WTC11 (cell line): ENCODE measurements at regions not wholly inside any gene's neighbourhood (a gene's known extent, or its start where the extent isn't known, plus 50 kb on each side); places are given as distances from the start of the nearest gene placed in this dataset.

ENCODE experiments used
- ATAC-seq: fragments of 200-7000 bp; cut with Tn5 transposase; 2 replicates; pipeline ENCODE4 v1.10.0; 2021; ENCODE audit warnings: mild to moderate bottlenecking, moderate library complexity
- CTCF ChIA-PET: fragments of 300-600 bp; sonication (Branson Sonifier 250); formaldehyde crosslinking; loops from one replicate; lab custom pipeline; 2021; ENCODE audit warnings: antibody characterized with exemption; lab: Charles Lee
- POLR2A ChIA-PET: fragments of 350-600 bp; sonication (Branson Sonifier 250); formaldehyde crosslinking; loops from one replicate; lab custom pipeline; 2021; ENCODE audit warnings: antibody characterized with exemption; lab: Charles Lee
- DNase-seq: peaks from one replicate; pipeline ENCODE4 v3.0.0; 2021; ENCODE audit warnings: low spot score
- H3K27ac Mint-ChIP-seq: 2 replicates; pipeline ENCODE4 v1.8.0; 2021; ENCODE audit warnings: mixed read lengths
- H3K27me3 Mint-ChIP-seq: 2 replicates; pipeline ENCODE4 v1.8.0; 2021; ENCODE audit warnings: low read depth, mild to moderate bottlenecking, moderate library complexity, mixed read lengths
- H3K36me3 Mint-ChIP-seq: 2 replicates; pipeline ENCODE4 v1.8.0; 2021; ENCODE audit warnings: mixed read lengths
- H3K4me1 Mint-ChIP-seq: 2 replicates; pipeline ENCODE4 v1.8.0; 2022; ENCODE audit warnings: mixed read lengths
- H3K4me3 Mint-ChIP-seq: 2 replicates; pipeline ENCODE4 v1.8.0; 2021; ENCODE audit warnings: mild to moderate bottlenecking, moderate library complexity, mixed read lengths
- H3K9me3 Mint-ChIP-seq: 2 replicates; pipeline ENCODE4 v1.8.0; 2021; ENCODE audit warnings: mixed read lengths
- CREB1 ChIP-seq: sonication (generic); formaldehyde crosslinking; IDR thresholded peaks from 2 replicates; pipeline ENCODE4 v1.8.0; 2023; ENCODE audit warnings: mild to moderate bottlenecking, missing genetic modification reagents
- ELF4 ChIP-seq: sonication (generic); formaldehyde crosslinking; IDR thresholded peaks from 2 replicates; pipeline ENCODE4 v1.8.1; 2022; ENCODE audit warnings: low read depth, mild to moderate bottlenecking, moderate library complexity, missing genetic modification reagents
- ERG ChIP-seq: fragments of 250-450 bp; sonication (Bioruptor Pico); IDR thresholded peaks from 2 replicates; pipeline ENCODE4 v1.8.0; 2021; ENCODE audit warnings: mild to moderate bottlenecking
- FOXP1 ChIP-seq: sonication (generic); formaldehyde crosslinking; IDR thresholded peaks from 2 replicates; pipeline ENCODE4 v1.8.0; 2022; ENCODE audit warnings: missing genetic modification reagents, mild to moderate bottlenecking, moderate library complexity, borderline replicate concordance
- HMGA2 ChIP-seq: fragments of 250-450 bp; sonication (Bioruptor Pico); IDR thresholded peaks from 2 replicates; pipeline ENCODE4 v1.4.0; 2021; ENCODE audit warnings: mild to moderate bottlenecking, moderate library complexity
- HMGXB4 ChIP-seq: sonication (generic); formaldehyde crosslinking; IDR thresholded peaks from 2 replicates; pipeline ENCODE4 v1.8.1; 2023; ENCODE audit warnings: mild to moderate bottlenecking, moderate library complexity, missing genetic modification reagents
- KAT7 ChIP-seq: sonication (generic); formaldehyde crosslinking; IDR thresholded peaks from 2 replicates; pipeline ENCODE4 v1.8.1; 2023; ENCODE audit warnings: missing genetic modification reagents, mild to moderate bottlenecking, borderline replicate concordance
- MLX ChIP-seq: sonication (generic); formaldehyde crosslinking; IDR thresholded peaks from 2 replicates; pipeline ENCODE4 v1.8.1; 2023; ENCODE audit warnings: mild to moderate bottlenecking, missing genetic modification reagents, moderate library complexity
- NR1H2 ChIP-seq: sonication (generic); formaldehyde crosslinking; IDR thresholded peaks from 2 replicates; pipeline ENCODE4 v1.9.0; 2021; ENCODE audit warnings: mild to moderate bottlenecking, moderate library complexity, missing genetic modification reagents
- RELA ChIP-seq: sonication (generic); formaldehyde crosslinking; IDR thresholded peaks from 2 replicates; pipeline ENCODE4 v1.8.1; 2022; ENCODE audit warnings: missing genetic modification reagents, mild to moderate bottlenecking, borderline replicate concordance
- SMAD3 ChIP-seq: sonication (generic); formaldehyde crosslinking; IDR thresholded peaks from 2 replicates; pipeline ENCODE4 v1.8.0; 2022; ENCODE audit warnings: missing genetic modification reagents, mild to moderate bottlenecking, borderline replicate concordance
- ZNF232 ChIP-seq: sonication (generic); formaldehyde crosslinking; IDR thresholded peaks from 2 replicates; pipeline ENCODE4 v1.8.0; 2022; ENCODE audit warnings: mild to moderate bottlenecking, missing genetic modification reagents
- ZNF263 ChIP-seq: sonication (generic); formaldehyde crosslinking; IDR thresholded peaks from 2 replicates; pipeline ENCODE4 v1.8.1; 2022; ENCODE audit warnings: low read depth, mild to moderate bottlenecking, moderate library complexity, missing genetic modification reagents
- ZNF281 ChIP-seq: sonication (generic); formaldehyde crosslinking; IDR thresholded peaks from 2 replicates; pipeline ENCODE4 v1.8.0; 2023; ENCODE audit warnings: mild to moderate bottlenecking, missing genetic modification reagents
- ZNF317 ChIP-seq: sonication (generic); formaldehyde crosslinking; IDR thresholded peaks from 2 replicates; pipeline ENCODE4 v1.8.1; 2023; ENCODE audit warnings: low read depth, mild to moderate bottlenecking, moderate library complexity, missing genetic modification reagents, borderline replicate concordance
- ZNF416 ChIP-seq: fragments of 250-450 bp; sonication (Bioruptor Pico); IDR thresholded peaks from 2 replicates; pipeline ENCODE4 v1.9.0; 2021; ENCODE audit warnings: mild to moderate bottlenecking, inconsistent platforms
- ZNF425 ChIP-seq: fragments of 250-450 bp; sonication (Bioruptor Pico); conservative IDR thresholded peaks from 2 replicates; pipeline ENCODE4 v1.9.0; 2021; ENCODE audit warnings: mild to moderate bottlenecking

GRCh38 chr9:97763874-97764273, 66.7 kb upstream of the XPA start (continued):
- TF ChIP-seq RELA (CRISPR knock-in tag) (no peak), ZNF263 (CRISPR knock-in tag) (no peak), NR1H2 (no peak), CREB1 (CRISPR knock-in tag) (no peak), MLX (CRISPR knock-in tag) (no peak), FOXP1 (CRISPR knock-in tag) (no peak)

GRCh38 chr9:97766092-97766491, 69.0 kb upstream of the XPA start:
- Mint-ChIP-seq H3K27ac (no peak overlapping the region), H3K9me3 (no peaks in the 10 kb centered on the region), H3K4me3 (no peak overlapping the region), H3K27me3 (peaks cover 14% of the 10 kb centered on the region), H3K36me3 (no peaks in the 10 kb centered on the region), H3K4me1 (no peaks in the 10 kb centered on the region)
- TF ChIP-seq RELA (CRISPR knock-in tag) (no peak), ZNF317 (CRISPR knock-in tag) (no peak), ZNF416 (no peak), ERG (CRISPR knock-in tag) (no peak), KAT7 (CRISPR knock-in tag) (no peak), ELF4 (CRISPR knock-in tag) (no peak), HMGA2 (CRISPR knock-in tag) (no peak), ZNF425 (CRISPR knock-in tag) (no peak), SMAD3 (CRISPR knock-in tag) (no peak), ZNF281 (CRISPR knock-in tag) (no peak), ZNF232 (CRISPR knock-in tag) (no peak), HMGXB4 (CRISPR knock-in tag) (no peak)
- ChIA-PET POLR2A (no interaction called here), CTCF (no interaction called here)
- ATAC-seq (no peak), DNase-seq (no peak)
